IMR-90 (cell line): ENCODE measurements at regions not wholly inside any gene's neighbourhood (a gene's known extent, or its start where the extent isn't known, plus 50 kb on each side); places are given as distances from the start of the nearest gene placed in this dataset.

Source experiments
- ATAC-seq: fragments of 200-7000 bp; cut with Tn5 transposase; 2 replicates; pipeline ENCODE4 v1.9.1; 2020; ENCODE audit warnings: low read depth, mild to moderate bottlenecking, moderate library complexity
- BruUV-seq: library from RNA; stranded (reverse); fragments of 400-500 nt; replicated peaks from 2 replicates; lab custom pipeline; 2021; lab: Mats Ljungman, UMichigan
- CTCF ChIA-PET: fragments of 300-600 bp; formaldehyde crosslinking; extraction: SDS; loops from one replicate; lab custom pipeline; 2021; ENCODE audit warnings: antibody characterized with exemption; lab: Yijun Ruan, JAX
- POLR2A ChIA-PET: fragments of 300-600 bp; sonication (Branson Sonifier 250); formaldehyde crosslinking; loops from one replicate; lab custom pipeline; 2022; ENCODE audit warnings: antibody characterized with exemption; ENCODE audit not compliant: unreplicated experiment; lab: Charles Lee
- DNase-seq: peaks from one replicate; pipeline ENCODE4 v3.0.0; 2013
- H2AFZ ChIP-seq: replicated peaks from 2 replicates; pipeline ENCODE3; 2013; ENCODE audit warnings: low read length, mild to moderate bottlenecking; ENCODE audit not compliant: poor library complexity
- H2AK5ac ChIP-seq: 2 replicates; pipeline ENCODE4 v1.6.1; 2013; ENCODE audit warnings: low read depth, low read length, inconsistent platforms
- H2AK9ac ChIP-seq: replicated peaks from 2 replicates; pipeline ENCODE3; 2013; ENCODE audit warnings: mild to moderate bottlenecking, low read depth, low read length, moderate library complexity; ENCODE audit not compliant: poor library complexity
- H2BK120ac ChIP-seq: 2 replicates; pipeline ENCODE4 v1.6.1; 2013; ENCODE audit warnings: low read depth, low read length, inconsistent platforms
- H2BK15ac ChIP-seq: 3 replicates; pipeline ENCODE4 v1.6.1; 2013; ENCODE audit warnings: low read depth, low read length, inconsistent platforms
- H2BK20ac ChIP-seq: 2 replicates; pipeline ENCODE4 v1.6.1; 2013; ENCODE audit warnings: low read depth, mild to moderate bottlenecking, inconsistent platforms, low read length, moderate library complexity
- H2BK5ac ChIP-seq: 2 replicates; pipeline ENCODE4 v1.6.1; 2013; ENCODE audit warnings: mild to moderate bottlenecking, low read depth, low read length, inconsistent platforms; ENCODE audit not compliant: poor library complexity, severe bottlenecking
- H3K14ac ChIP-seq: replicated peaks from 2 replicates; pipeline ENCODE4 v1.6.1; 2013; ENCODE audit warnings: low read depth, low read length, inconsistent platforms
- H3K18ac ChIP-seq: 2 replicates; pipeline ENCODE4 v1.6.1; 2013; ENCODE audit warnings: low read depth, low read length, control low read depth
- H3K23ac ChIP-seq: 2 replicates; pipeline ENCODE4 v1.6.1; 2013; ENCODE audit warnings: low read depth, low read length, inconsistent platforms
- H3K27ac ChIP-seq: 2 replicates; pipeline ENCODE4 v1.5.1; 2013; ENCODE audit warnings: mild to moderate bottlenecking, control low read depth, low read length; ENCODE audit not compliant: insufficient read depth
- H3K27me3 ChIP-seq: 2 replicates; pipeline ENCODE4 v1.6.1; 2013; ENCODE audit warnings: low read length; ENCODE audit not compliant: control insufficient read depth, insufficient read depth
- H3K36me3 ChIP-seq: 2 replicates; pipeline ENCODE4 v1.6.1; 2013; ENCODE audit warnings: low read length, mixed read lengths; ENCODE audit not compliant: control insufficient read depth, insufficient read depth
- H3K4ac ChIP-seq: 2 replicates; pipeline ENCODE4 v1.6.1; 2013; ENCODE audit warnings: low read depth, low read length, inconsistent platforms
- H3K4me1 ChIP-seq: 2 replicates; pipeline ENCODE4 v1.6.1; 2013; ENCODE audit warnings: low read length, mixed read lengths; ENCODE audit not compliant: control insufficient read depth, insufficient read depth
- H3K4me2 ChIP-seq: 2 replicates; pipeline ENCODE4 v1.6.1; 2013; ENCODE audit warnings: low read depth, mild to moderate bottlenecking, control low read depth, low read length, moderate library complexity
- H3K4me3 ChIP-seq: 2 replicates; pipeline ENCODE4 v1.5.1; 2013; ENCODE audit warnings: low read depth, mild to moderate bottlenecking, control low read depth, low read length, moderate library complexity; ENCODE audit not compliant: insufficient read depth
- H3K56ac ChIP-seq: 2 replicates; pipeline ENCODE4 v1.6.1; 2013; ENCODE audit warnings: low read length, inconsistent platforms; ENCODE audit not compliant: insufficient read depth; ENCODE audit errors: extremely low read depth
- H3K79me1 ChIP-seq, 2 experiments: 2 replicates each; pipeline ENCODE4 v1.6.1; 2013; ENCODE audit warnings: low read length in 2 of 2, inconsistent platforms in 1 of 2, low read depth in 1 of 2
- H3K9ac ChIP-seq: 2 replicates; pipeline ENCODE4 v1.6.1; 2013; ENCODE audit warnings: low read depth, low read length, control low read depth
- H3K9me1 ChIP-seq: 2 replicates; pipeline ENCODE4 v1.6.1; 2013; ENCODE audit warnings: low read length, inconsistent platforms; ENCODE audit not compliant: insufficient read depth
- H3K9me3 ChIP-seq: 2 replicates; pipeline ENCODE4 v1.6.1; 2013; ENCODE audit warnings: low read length; ENCODE audit not compliant: control insufficient read depth, insufficient read depth
- H4K20me1 ChIP-seq: 2 replicates; pipeline ENCODE4 v1.6.1; 2013; ENCODE audit warnings: low read length, inconsistent platforms; ENCODE audit not compliant: insufficient read depth
- H4K5ac ChIP-seq: 2 replicates; pipeline ENCODE4 v1.6.1; 2013; ENCODE audit warnings: mild to moderate bottlenecking, low read depth, low read length, control low read depth
- H4K8ac ChIP-seq, 2 experiments: 2 replicates each; pipeline ENCODE4 v1.6.1; 2013; ENCODE audit warnings: low read depth in 2 of 2, low read length in 2 of 2, control low read depth in 1 of 2, inconsistent platforms in 1 of 2
- H4K91ac ChIP-seq: 2 replicates; pipeline ENCODE4 v1.6.1; 2013; ENCODE audit warnings: low read depth, low read length, inconsistent platforms; ENCODE audit not compliant: insufficient read depth
- BHLHE40 ChIP-seq: fragments of 150-350 bp; IDR thresholded peaks from 2 replicates; pipeline ENCODE4 v1.6.1; 2016; ENCODE audit warnings: mild to moderate bottlenecking, low read depth, low read length
- CEBPB ChIP-seq: IDR thresholded peaks from 2 replicates; pipeline ENCODE4 v1.6.1; 2012; ENCODE audit warnings: low read depth, low read length, improper control_type of control experiment
- MAZ ChIP-seq: IDR thresholded peaks from 2 replicates; pipeline ENCODE4 v1.6.1; 2012; ENCODE audit warnings: low read depth, mild to moderate bottlenecking, low read length, improper control_type of control experiment, moderate library complexity, borderline replicate concordance
- MXI1 ChIP-seq: IDR thresholded peaks from 2 replicates; pipeline ENCODE4 v1.6.1; 2012; ENCODE audit warnings: low read depth, mild to moderate bottlenecking, low read length, moderate library complexity, borderline replicate concordance
- POLR2A ChIP-seq: IDR thresholded peaks from 2 replicates; pipeline ENCODE4 v1.6.1; 2012; ENCODE audit warnings: mild to moderate bottlenecking, low read depth, low read length
- RAD21 ChIP-seq: IDR thresholded peaks from 2 replicates; pipeline ENCODE4 v1.6.1; 2012; ENCODE audit warnings: low read length, improper control_type of control experiment
- RCOR1 ChIP-seq: IDR thresholded peaks from 2 replicates; pipeline ENCODE4 v1.6.1; 2012; ENCODE audit warnings: mild to moderate bottlenecking, low read length, improper control_type of control experiment; ENCODE audit not compliant: insufficient replicate concordance
- RFX5 ChIP-seq: IDR thresholded peaks from 2 replicates; pipeline ENCODE4 v1.8.0; 2012; ENCODE audit warnings: low read depth, mild to moderate bottlenecking, low read length, moderate library complexity
- SMC3 ChIP-seq: fragments of 150-350 bp; IDR thresholded peaks from 2 replicates; pipeline ENCODE4 v1.6.1; 2016; ENCODE audit warnings: low read depth, mild to moderate bottlenecking, antibody characterized with exemption, low read length, moderate library complexity
- WGBS, 2 experiments: methylation state at CpG; one replicate each; pipeline versions ENCODE4 v1.1.5 to v1.1.7; 2013; ENCODE audit warnings: missing lambda C conversion rate in 2 of 2; ENCODE audit not compliant: insufficient read length in 1 of 2; ENCODE audit errors: extremely low coverage in 2 of 2; 5-methylcytosine and 5-hydroxymethylcytosine counted together
- dilution Hi-C: fragments of 300-500 bp; cut with HindIII; formaldehyde crosslinking; loops from one replicate; pipeline ENCODE4 v1.14.3; 2018; ENCODE audit warnings: low sequenced_read_pairs; ENCODE audit not compliant: unreplicated experiment
- in situ Hi-C: fragments of 300-500 bp; cut with MboI; formaldehyde crosslinking; loops from 3 replicates; pipeline ENCODE4 v1.14.3; 2019; ENCODE audit warnings: low sequenced_read_pairs, inconsistent platforms, mixed read lengths
- intact Hi-C: fragments of 100-400 bp; cut with micrococcal nuclease; formaldehyde crosslinking; loops from 2 replicates; pipeline ENCODE4 v1.10.0; 2022
- TF ChIP-seq, protein P1 (sequence below): conservative IDR thresholded peaks from 2 replicates; pipeline ENCODE4 v1.5.1; 2012; ENCODE audit warnings: mild to moderate bottlenecking, low read depth, low read length, improper control_type of control experiment
- TF ChIP-seq, protein P2 (sequence below): fragments of 150-350 bp; IDR thresholded peaks from 2 replicates; pipeline ENCODE4 v1.6.1; 2017; ENCODE audit warnings: mild to moderate bottlenecking, antibody characterized with exemption, low read length, low read depth
- TF ChIP-seq, protein P3 (sequence below): fragments of 150-350 bp; IDR thresholded peaks from 2 replicates; pipeline ENCODE4 v1.6.1; 2016; ENCODE audit warnings: low read depth, mild to moderate bottlenecking, low read length, moderate library complexity, borderline replicate concordance

DNA sequence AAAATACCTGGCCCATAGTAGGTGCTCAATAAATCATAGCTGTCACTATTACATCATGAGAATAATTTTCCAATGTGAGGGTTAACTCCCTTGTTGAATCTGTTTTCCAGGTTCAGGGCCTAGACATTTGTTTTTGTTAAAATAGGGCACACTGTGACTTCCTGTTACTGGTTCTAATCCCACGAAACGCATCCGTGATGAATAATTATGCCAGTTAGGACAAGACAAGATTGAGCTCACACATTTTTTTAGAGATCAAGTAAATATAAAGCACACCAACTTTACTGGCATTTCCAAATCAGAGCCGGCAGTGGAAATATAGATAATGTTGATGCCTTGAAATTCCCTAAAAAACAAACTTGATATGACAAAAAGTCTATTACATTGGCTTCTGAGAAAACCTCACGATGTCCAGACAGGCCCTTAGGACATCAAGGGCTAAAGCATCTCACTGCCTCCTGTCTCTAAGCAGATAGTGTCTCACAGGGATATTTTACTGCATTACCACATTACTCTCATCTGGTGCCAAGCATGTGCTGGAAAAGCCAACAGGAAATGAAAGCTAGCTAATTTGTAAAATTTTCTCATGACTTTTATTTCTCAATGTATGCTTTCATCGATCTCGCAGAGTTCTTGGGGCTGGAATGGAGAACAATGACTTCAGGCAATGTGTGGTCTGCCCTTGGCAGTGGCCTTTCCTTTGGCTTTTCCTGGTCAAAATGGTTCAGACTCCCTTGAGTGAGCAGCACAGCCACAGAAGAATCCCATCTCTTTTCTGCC is 414.3 kb upstream of the PAPPA start:
- no peak overlapping the region for H2AFZ ChIP-seq
- H3K9me3 ChIP-seq, result no peaks in the 10 kb centered on the region
- CTCF ChIA-PET, result interaction anchor here (0.7 kb wide), 1 partner anchor 13 kb away, joined by 5 read pairs; no protein-coding TSS in a partner anchor
- no peak overlapping the region for H3K9ac ChIP-seq
- no peak overlapping the region for H2AK9ac ChIP-seq
- TF ChIP-seq BHLHE40 (no peak), RCOR1 (no peak), SMC3 (no peak), POLR2A (no peak), RAD21 (no peak), MAZ (no peak), MXI1 (no peak), RFX5 (no peak), CEBPB (no peak)
- TF ChIP-seq, protein P1, sequence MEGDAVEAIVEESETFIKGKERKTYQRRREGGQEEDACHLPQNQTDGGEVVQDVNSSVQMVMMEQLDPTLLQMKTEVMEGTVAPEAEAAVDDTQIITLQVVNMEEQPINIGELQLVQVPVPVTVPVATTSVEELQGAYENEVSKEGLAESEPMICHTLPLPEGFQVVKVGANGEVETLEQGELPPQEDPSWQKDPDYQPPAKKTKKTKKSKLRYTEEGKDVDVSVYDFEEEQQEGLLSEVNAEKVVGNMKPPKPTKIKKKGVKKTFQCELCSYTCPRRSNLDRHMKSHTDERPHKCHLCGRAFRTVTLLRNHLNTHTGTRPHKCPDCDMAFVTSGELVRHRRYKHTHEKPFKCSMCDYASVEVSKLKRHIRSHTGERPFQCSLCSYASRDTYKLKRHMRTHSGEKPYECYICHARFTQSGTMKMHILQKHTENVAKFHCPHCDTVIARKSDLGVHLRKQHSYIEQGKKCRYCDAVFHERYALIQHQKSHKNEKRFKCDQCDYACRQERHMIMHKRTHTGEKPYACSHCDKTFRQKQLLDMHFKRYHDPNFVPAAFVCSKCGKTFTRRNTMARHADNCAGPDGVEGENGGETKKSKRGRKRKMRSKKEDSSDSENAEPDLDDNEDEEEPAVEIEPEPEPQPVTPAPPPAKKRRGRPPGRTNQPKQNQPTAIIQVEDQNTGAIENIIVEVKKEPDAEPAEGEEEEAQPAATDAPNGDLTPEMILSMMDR, result no peak
- TF ChIP-seq, protein P2, sequence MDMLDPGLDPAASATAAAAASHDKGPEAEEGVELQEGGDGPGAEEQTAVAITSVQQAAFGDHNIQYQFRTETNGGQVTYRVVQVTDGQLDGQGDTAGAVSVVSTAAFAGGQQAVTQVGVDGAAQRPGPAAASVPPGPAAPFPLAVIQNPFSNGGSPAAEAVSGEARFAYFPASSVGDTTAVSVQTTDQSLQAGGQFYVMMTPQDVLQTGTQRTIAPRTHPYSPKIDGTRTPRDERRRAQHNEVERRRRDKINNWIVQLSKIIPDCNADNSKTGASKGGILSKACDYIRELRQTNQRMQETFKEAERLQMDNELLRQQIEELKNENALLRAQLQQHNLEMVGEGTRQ, result no peak
- TF ChIP-seq, protein P3, sequence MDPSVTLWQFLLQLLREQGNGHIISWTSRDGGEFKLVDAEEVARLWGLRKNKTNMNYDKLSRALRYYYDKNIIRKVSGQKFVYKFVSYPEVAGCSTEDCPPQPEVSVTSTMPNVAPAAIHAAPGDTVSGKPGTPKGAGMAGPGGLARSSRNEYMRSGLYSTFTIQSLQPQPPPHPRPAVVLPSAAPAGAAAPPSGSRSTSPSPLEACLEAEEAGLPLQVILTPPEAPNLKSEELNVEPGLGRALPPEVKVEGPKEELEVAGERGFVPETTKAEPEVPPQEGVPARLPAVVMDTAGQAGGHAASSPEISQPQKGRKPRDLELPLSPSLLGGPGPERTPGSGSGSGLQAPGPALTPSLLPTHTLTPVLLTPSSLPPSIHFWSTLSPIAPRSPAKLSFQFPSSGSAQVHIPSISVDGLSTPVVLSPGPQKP, result no peak
- dilution Hi-C loops (no loop called here), in situ Hi-C loops (no loop called here), intact Hi-C loops (no loop called here)
- peaks cover 3% of the 10 kb centered on the region for H3K4me1 ChIP-seq
- H4K91ac ChIP-seq, result no peak overlapping the region
- H2BK20ac ChIP-seq, result no peak overlapping the region; the same call in 1 of the 2 replicates
- no peak overlapping the region for H4K5ac ChIP-seq
- no peaks in the 10 kb centered on the region for H3K79me1 ChIP-seq
- ATAC-seq, result no peak
- H3K18ac ChIP-seq, result no peak overlapping the region
- H3K23ac ChIP-seq, result no peak overlapping the region
- no TSS peak for BruUV-seq
- H3K36me3 ChIP-seq, result no peaks in the 10 kb centered on the region
- no peak overlapping the region for H3K4me2 ChIP-seq
- H2BK5ac ChIP-seq, result no peak overlapping the region
- H3K4ac ChIP-seq, result 0 out of 2 replicates have a peak overlapping the region, but pooled peaks have one; percentile 34
- POLR2A ChIA-PET, result no interaction called here
- H2AK5ac ChIP-seq, result no peak overlapping the region
- H3K56ac ChIP-seq, result no peak overlapping the region
- H3K27ac ChIP-seq, result no peak overlapping the region
- H3K14ac ChIP-seq, result 0 out of 2 replicates have a peak overlapping the region, but pooled peaks have one; percentile 40
- no peak overlapping the region for H3K4me3 ChIP-seq
- no peak for DNase-seq
- H2BK15ac ChIP-seq, result no peak overlapping the region
- H3K9me1 ChIP-seq, result no peaks in the 10 kb centered on the region
- H4K20me1 ChIP-seq, result no peaks in the 10 kb centered on the region
- 92% methylated on average over 4 of the region's 7 CpGs; no CpG with 5 or more reads in 1 of the 2 experiments for WGBS, 2 experiments
- H3K27me3 ChIP-seq, result no peaks in the 10 kb centered on the region
- H2BK120ac ChIP-seq, result no peak overlapping the region
- no peak overlapping the region for H4K8ac ChIP-seq
